PC-3 (cell line): ENCODE measurements at regions not wholly inside any gene's neighbourhood (a gene's known extent, or its start where the extent isn't known, plus 50 kb on each side); places are given as distances from the start of the nearest gene placed in this dataset.

Source experiments
- EZH2 ChIP-seq: fragments of 300-600 bp; sonication (generic); IDR thresholded peaks from one replicate; pipeline ENCODE4 v1.6.1; 2017; ENCODE audit warnings: antibody characterized with exemption, mild to moderate bottlenecking, low read length; ENCODE audit not compliant: unreplicated experiment
- TF ChIP-seq, protein P1 (sequence below): fragments of 300-600 bp; sonication (generic); conservative IDR thresholded peaks from 2 replicates; pipeline ENCODE4 v1.5.1; 2017; ENCODE audit warnings: antibody characterized with exemption, low read depth, mild to moderate bottlenecking, low read length

GRCh38 chr4:74549936-74550335, 105.0 kb downstream of the AREG start:
- TF ChIP-seq, protein P1, sequence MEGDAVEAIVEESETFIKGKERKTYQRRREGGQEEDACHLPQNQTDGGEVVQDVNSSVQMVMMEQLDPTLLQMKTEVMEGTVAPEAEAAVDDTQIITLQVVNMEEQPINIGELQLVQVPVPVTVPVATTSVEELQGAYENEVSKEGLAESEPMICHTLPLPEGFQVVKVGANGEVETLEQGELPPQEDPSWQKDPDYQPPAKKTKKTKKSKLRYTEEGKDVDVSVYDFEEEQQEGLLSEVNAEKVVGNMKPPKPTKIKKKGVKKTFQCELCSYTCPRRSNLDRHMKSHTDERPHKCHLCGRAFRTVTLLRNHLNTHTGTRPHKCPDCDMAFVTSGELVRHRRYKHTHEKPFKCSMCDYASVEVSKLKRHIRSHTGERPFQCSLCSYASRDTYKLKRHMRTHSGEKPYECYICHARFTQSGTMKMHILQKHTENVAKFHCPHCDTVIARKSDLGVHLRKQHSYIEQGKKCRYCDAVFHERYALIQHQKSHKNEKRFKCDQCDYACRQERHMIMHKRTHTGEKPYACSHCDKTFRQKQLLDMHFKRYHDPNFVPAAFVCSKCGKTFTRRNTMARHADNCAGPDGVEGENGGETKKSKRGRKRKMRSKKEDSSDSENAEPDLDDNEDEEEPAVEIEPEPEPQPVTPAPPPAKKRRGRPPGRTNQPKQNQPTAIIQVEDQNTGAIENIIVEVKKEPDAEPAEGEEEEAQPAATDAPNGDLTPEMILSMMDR = no peak
- TF ChIP-seq EZH2 = no peak
